Ovary (tissue), 7 donors: ENCODE measurements at regions not wholly inside any gene's neighbourhood (a gene's known extent, or its start where the extent isn't known, plus 50 kb on each side); places are given as distances from the start of the nearest gene placed in this dataset.

Experiments used
- DNase-seq, 5 donors: peaks; one replicate each; pipeline ENCODE4 v3.0.0-alpha.2; 2019 to 2020
- H3K27ac ChIP-seq, 2 donors: fragments of 200-600 bp; one replicate each; pipeline versions ENCODE4 v1.5.1 to v1.8.0; 2019 to 2022
- H3K27me3 ChIP-seq: fragments of 200-600 bp; one replicate; pipeline ENCODE4 v1.8.0; 2022
- H3K36me3 ChIP-seq: fragments of 200-600 bp; sonication (generic); one replicate; pipeline ENCODE4 v1.5.1; 2019
- H3K4me1 ChIP-seq: one replicate; pipeline ENCODE4 v1.8.1; 2013; ENCODE audit warnings: mild to moderate bottlenecking, moderate library complexity; ENCODE audit not compliant: insufficient read depth
- H3K4me3 ChIP-seq: fragments of 200-600 bp; sonication (generic); one replicate; pipeline ENCODE4 v1.5.1; 2017
- H3K9me3 ChIP-seq, 2 donors: fragments of 200-600 bp in 1 of 2; sonication (generic) in 1 of 2; one replicate each; pipeline versions ENCODE4 v1.5.1 to v1.8.1; 2013 to 2019; ENCODE audit warnings: mild to moderate bottlenecking in 1 of 2, moderate library complexity in 1 of 2
- EP300 ChIP-seq: sonication (generic); formaldehyde crosslinking; IDR thresholded peaks from one replicate; pipeline ENCODE4 v1.6.1; 2017; ENCODE audit warnings: antibody characterized with exemption
- POLR2A ChIP-seq: fragments of 450-650 bp; IDR thresholded peaks from one replicate; pipeline ENCODE4 v1.6.1; 2017; ENCODE audit warnings: antibody characterized with exemption, mild to moderate bottlenecking, moderate library complexity
- WGBS, 3 donors: extraction: QIAGEN DNeasy Blood & Tissue Kit in 1 of 3; methylation state at CpG; one replicate each; pipeline versions ENCODE4 v1.1.5 to v1.1.7; 2013 to 2017; 5-methylcytosine and 5-hydroxymethylcytosine counted together
- intact Hi-C, 4 donors: fragments of 100-400 bp; cut with DNase I; formaldehyde crosslinking; loops; one replicate each; pipeline versions ENCODE4 v1.11.0 to v1.15.1; 2022 to 2023
- TF ChIP-seq, protein P1 (sequence below), 3 donors: fragments of 450-650 bp in 2 of 3; fragments of 200-600 bp in 1 of 3; IDR thresholded peaks; one replicate each; pipeline versions ENCODE4 v1.5.1 to v1.8.0; 2016 to 2022; ENCODE audit warnings: antibody characterized with exemption in 3 of 3, mild to moderate bottlenecking in 1 of 3
- donor health status: DM: no; HTN: no; CAD: no; lungs with moderate emphysema.
- donor health status: DM: no; HTN: no; CAD: no.
- donor health status: Bipolar disorder and iron deficiency.
- donor health status: DM: no; HTN: no; CAD: no.
- donor health status: DM: yes; HTN: yes; CAD: no.

DNA sequence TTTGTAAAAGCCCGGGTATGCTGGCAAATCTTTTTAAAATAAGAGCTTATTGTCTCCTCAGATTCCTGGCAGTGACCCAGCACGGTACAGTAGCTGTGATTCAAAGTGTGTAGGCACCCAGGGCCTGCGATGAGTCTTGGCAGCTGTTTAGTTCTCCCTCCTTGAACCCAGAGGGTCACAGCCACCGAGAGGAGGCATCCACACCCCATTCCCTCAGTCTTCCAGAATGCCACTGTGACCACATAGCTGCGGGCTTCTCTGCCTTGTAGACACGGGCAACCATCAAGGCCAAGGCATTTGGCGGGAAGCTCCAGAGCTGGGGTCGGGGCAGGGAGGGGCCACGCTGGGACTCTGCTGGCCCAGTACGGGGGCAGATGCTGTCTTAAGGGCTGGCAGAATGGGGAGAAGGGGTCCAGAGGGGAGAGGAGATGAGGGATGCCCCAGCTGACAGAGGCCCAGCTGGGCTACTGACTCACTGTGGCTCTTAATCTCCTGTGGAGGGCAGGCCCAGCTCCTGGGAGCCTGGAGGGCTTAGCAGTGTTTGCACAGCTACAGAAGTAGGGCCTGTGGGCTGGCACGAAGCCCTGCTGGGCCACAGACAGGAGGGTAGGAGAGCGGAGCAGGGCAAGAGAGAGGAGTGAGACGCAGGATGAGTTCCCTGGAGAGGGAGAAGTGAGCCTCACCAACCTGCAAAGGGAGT is 68.8 kb upstream of the DLG1 start:
- Histone ChIP-seq H3K27ac (no peak overlapping the region), H3K4me1 (no peaks in the 10 kb centered on the region), H3K9me3 (no peaks in the 10 kb centered on the region), H3K4me3 (no peak overlapping the region), H3K36me3 (no peaks in the 10 kb centered on the region), H3K27me3 (no peaks in the 10 kb centered on the region)
- 64 to 80% (median 67%) methylated on average over 13 of the region's 13 CpGs for WGBS, 3 donors
- TF ChIP-seq POLR2A, result no peak
- no peak for TF ChIP-seq EP300
- TF ChIP-seq, protein P1, sequence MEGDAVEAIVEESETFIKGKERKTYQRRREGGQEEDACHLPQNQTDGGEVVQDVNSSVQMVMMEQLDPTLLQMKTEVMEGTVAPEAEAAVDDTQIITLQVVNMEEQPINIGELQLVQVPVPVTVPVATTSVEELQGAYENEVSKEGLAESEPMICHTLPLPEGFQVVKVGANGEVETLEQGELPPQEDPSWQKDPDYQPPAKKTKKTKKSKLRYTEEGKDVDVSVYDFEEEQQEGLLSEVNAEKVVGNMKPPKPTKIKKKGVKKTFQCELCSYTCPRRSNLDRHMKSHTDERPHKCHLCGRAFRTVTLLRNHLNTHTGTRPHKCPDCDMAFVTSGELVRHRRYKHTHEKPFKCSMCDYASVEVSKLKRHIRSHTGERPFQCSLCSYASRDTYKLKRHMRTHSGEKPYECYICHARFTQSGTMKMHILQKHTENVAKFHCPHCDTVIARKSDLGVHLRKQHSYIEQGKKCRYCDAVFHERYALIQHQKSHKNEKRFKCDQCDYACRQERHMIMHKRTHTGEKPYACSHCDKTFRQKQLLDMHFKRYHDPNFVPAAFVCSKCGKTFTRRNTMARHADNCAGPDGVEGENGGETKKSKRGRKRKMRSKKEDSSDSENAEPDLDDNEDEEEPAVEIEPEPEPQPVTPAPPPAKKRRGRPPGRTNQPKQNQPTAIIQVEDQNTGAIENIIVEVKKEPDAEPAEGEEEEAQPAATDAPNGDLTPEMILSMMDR (IDR thresholded peaks at IDR 0.05), result no peak
- no peak for DNase-seq
- intact Hi-C loops, result no loop called here

GRCh38 chr3:197366301-197367044 is 68.1 kb upstream of the DLG1 start:
- TF ChIP-seq EP300 (no peak), POLR2A (no peak)
- TF ChIP-seq, protein P1 (IDR thresholded peaks at IDR 0.05), result no peak
- Histone ChIP-seq H3K36me3 (no peaks in the 10 kb centered on the region), H3K4me3 (no peak overlapping the region), H3K9me3 (no peaks in the 10 kb centered on the region), H3K4me1 (no peaks in the 10 kb centered on the region), H3K27ac (no peak overlapping the region), H3K27me3 (no peaks in the 10 kb centered on the region)
- WGBS, 3 donors, result 81 to 87% (median 86%) methylated on average over 13 of the region's 13 CpGs
- intact Hi-C loops, result no loop called here
- DNase-seq, result no peak

DNA sequence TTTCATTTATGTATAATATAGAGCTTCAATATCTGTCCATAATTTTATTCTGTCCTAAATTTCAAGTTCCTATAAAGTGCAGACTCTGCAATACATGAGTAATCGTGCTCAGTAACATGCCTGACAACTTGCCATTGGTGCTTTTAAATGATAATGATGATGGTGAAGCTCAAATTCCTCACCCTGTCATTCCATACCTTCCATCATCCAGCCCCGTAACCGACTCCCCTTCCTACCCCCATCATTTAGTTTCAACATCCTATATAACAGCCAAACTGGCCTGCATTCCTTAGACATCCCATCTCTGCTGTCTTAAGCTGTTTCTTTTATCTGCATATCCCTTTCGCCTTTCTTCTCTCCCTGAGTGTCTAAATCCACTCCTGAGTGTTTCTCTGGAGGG is 67.2 kb upstream of the DLG1 start:
- WGBS, 3 donors, result 84 to 87% (median 84%) methylated on average over 4 of the region's 4 CpGs
- H3K9me3 ChIP-seq, result no peaks in the 10 kb centered on the region
- H3K4me3 ChIP-seq, result no peak overlapping the region
- H3K4me1 ChIP-seq, result no peaks in the 10 kb centered on the region
- H3K27me3 ChIP-seq, result no peaks in the 10 kb centered on the region
- intact Hi-C loops, result no loop called here
- H3K36me3 ChIP-seq, result no peaks in the 10 kb centered on the region
- TF ChIP-seq POLR2A (no peak), EP300 (no peak)
- TF ChIP-seq, protein P1 (IDR thresholded peaks at IDR 0.05), result no peak
- DNase-seq, result no peak
- H3K27ac ChIP-seq, result no peak overlapping the region

DNA sequence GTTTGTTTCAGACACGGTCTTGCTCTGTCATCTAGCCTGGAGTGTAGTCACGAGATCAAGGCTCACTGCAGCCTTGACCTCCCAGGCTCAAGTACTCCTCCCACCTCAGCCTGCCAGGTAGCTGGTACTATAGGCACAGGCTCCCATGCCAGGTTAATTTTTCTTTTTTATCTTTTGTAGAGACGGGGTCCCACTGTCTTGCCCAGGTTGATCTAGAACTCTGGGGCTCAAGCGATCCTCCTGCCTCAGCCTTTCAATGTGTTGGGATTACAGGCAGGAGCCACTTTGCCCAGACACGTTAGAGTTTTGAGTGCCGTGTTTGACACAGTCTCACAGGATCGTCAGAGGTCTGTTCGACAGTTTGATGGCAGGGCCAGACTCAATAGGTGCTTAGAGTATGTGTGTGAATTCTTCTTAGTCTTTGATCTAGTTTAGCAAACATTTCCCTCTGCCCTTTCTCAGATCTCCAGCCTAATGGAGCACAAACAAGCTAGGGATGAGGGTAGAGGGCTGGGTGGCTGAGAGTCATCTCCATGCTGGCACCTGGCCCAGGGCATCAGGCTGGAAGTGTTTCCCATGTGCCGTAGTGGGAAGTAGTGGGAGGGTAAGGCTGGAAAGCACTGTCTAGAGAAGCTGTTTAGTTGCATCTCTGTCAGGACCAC is 66.1 kb upstream of the DLG1 start:
- TF ChIP-seq EP300 (no peak), POLR2A (no peak)
- TF ChIP-seq, protein P1 (IDR thresholded peaks at IDR 0.05), result no peak
- no peak for DNase-seq
- Histone ChIP-seq H3K9me3 (no peaks in the 10 kb centered on the region), H3K27me3 (no peaks in the 10 kb centered on the region), H3K27ac (no peak overlapping the region), H3K4me1 (no peaks in the 10 kb centered on the region), H3K36me3 (no peaks in the 10 kb centered on the region), H3K4me3 (no peak overlapping the region)
- 77 to 79% (median 78%) methylated on average over 9 of the region's 9 CpGs for WGBS, 3 donors
- intact Hi-C loops, result no loop called here
